Neuronal stem cell (in vitro differentiated cells): ENCODE measurements at regions not wholly inside any gene's neighbourhood (a gene's known extent, or its start where the extent isn't known, plus 50 kb on each side); places are given as distances from the start of the nearest gene placed in this dataset.

Experiments used
- DNase-seq: peaks from one replicate; pipeline ENCODE4 v3.0.0-alpha.2; 2013; ENCODE audit warnings: low spot score
- H2AFZ ChIP-seq: one replicate; pipeline ENCODE4 v1.6.1; 2013; ENCODE audit warnings: mild to moderate bottlenecking, low read length, inconsistent platforms
- H2AK5ac ChIP-seq: 2 replicates; pipeline ENCODE4 v1.6.1; 2013; ENCODE audit warnings: low read depth, mild to moderate bottlenecking, inconsistent platforms, low read length, moderate library complexity, mixed read lengths
- H2BK120ac ChIP-seq: 2 replicates; pipeline ENCODE4 v1.6.1; 2013; ENCODE audit warnings: low read depth, mild to moderate bottlenecking, inconsistent platforms, low read length, moderate library complexity, mixed read lengths
- H2BK12ac ChIP-seq: one replicate; pipeline ENCODE4 v1.6.1; 2013; ENCODE audit warnings: low read length, inconsistent platforms
- H2BK15ac ChIP-seq: 2 replicates; pipeline ENCODE4 v1.6.1; 2013; ENCODE audit warnings: mild to moderate bottlenecking, low read length, inconsistent platforms, mixed read lengths
- H2BK5ac ChIP-seq: one replicate; pipeline ENCODE4 v1.6.1; 2013; ENCODE audit warnings: inconsistent platforms, mild to moderate bottlenecking, low read length, moderate library complexity
- H3K14ac ChIP-seq: one replicate; pipeline ENCODE4 v1.6.1; 2013; ENCODE audit warnings: low read length, inconsistent platforms
- H3K18ac ChIP-seq: 2 replicates; pipeline ENCODE4 v1.6.1; 2013; ENCODE audit warnings: low read length, inconsistent platforms
- H3K23ac ChIP-seq: 2 replicates; pipeline ENCODE4 v1.6.1; 2013; ENCODE audit warnings: low read depth, mild to moderate bottlenecking, mixed read lengths, low read length, inconsistent platforms; ENCODE audit not compliant: poor library complexity
- H3K27ac ChIP-seq: replicated peaks from 3 replicates; pipeline ENCODE4 v1.5.1; 2013; ENCODE audit warnings: low read length, inconsistent platforms
- H3K27me3 ChIP-seq, 3 experiments: 2 replicates each; pipeline ENCODE4 v1.6.1; 2013; ENCODE audit warnings: low read length in 3 of 3, mild to moderate bottlenecking in 2 of 3, inconsistent platforms in 1 of 3, low read depth in 1 of 3, mixed read lengths in 1 of 3, moderate library complexity in 1 of 3; ENCODE audit not compliant: control insufficient read depth in 3 of 3, insufficient read depth in 3 of 3
- H3K36me3 ChIP-seq, 2 donors: replicated peaks in 1 of 2; 2 replicates each; pipeline ENCODE4 v1.6.1; 2013; ENCODE audit warnings: low read length in 2 of 2; ENCODE audit not compliant: control insufficient read depth in 2 of 2, insufficient read depth in 2 of 2
- H3K4ac ChIP-seq: 2 replicates; pipeline ENCODE4 v1.6.1; 2013; ENCODE audit warnings: inconsistent platforms, mild to moderate bottlenecking, low read length, moderate library complexity
- H3K4me1 ChIP-seq, 2 donors: 1 replicate in 1 of 2; 2 replicates in 1 of 2; pipeline ENCODE4 v1.6.1; 2013; ENCODE audit warnings: low read length in 2 of 2, low read depth in 1 of 2; ENCODE audit not compliant: control insufficient read depth in 2 of 2, insufficient read depth in 1 of 2
- H3K4me2 ChIP-seq: one replicate; pipeline ENCODE4 v1.6.1; 2013; ENCODE audit warnings: mild to moderate bottlenecking, low read length, inconsistent platforms; ENCODE audit not compliant: insufficient read depth, poor library complexity, severe bottlenecking
- H3K4me3 ChIP-seq, 2 donors: 2 replicates each; pipeline ENCODE4 v1.5.1; 2013; ENCODE audit warnings: low read length in 2 of 2, mild to moderate bottlenecking in 2 of 2, inconsistent platforms in 1 of 2, moderate library complexity in 1 of 2
- H3K79me1 ChIP-seq: one replicate; pipeline ENCODE4 v1.6.1; 2013; ENCODE audit warnings: low read depth, mild to moderate bottlenecking, inconsistent platforms, low read length, moderate library complexity
- H3K9ac ChIP-seq: one replicate; pipeline ENCODE4 v1.6.1; 2013; ENCODE audit warnings: mild to moderate bottlenecking, low read depth, low read length, inconsistent platforms; ENCODE audit not compliant: poor library complexity
- H3K9me3 ChIP-seq, 2 donors: replicated peaks in 1 of 2; 2 replicates each; pipeline versions ENCODE3 to v1.6.1; 2013; ENCODE audit warnings: low read length in 2 of 2, mild to moderate bottlenecking in 2 of 2, inconsistent platforms in 1 of 2, low read depth in 1 of 2, mixed read lengths in 1 of 2, moderate library complexity in 1 of 2; ENCODE audit not compliant: control insufficient read depth in 2 of 2, insufficient read depth in 1 of 2
- H4K8ac ChIP-seq: one replicate; pipeline ENCODE4 v1.6.1; 2013; ENCODE audit warnings: low read depth, mild to moderate bottlenecking, inconsistent platforms, low read length, moderate library complexity
- H4K91ac ChIP-seq: one replicate; pipeline ENCODE4 v1.6.1; 2013; ENCODE audit warnings: low read length, low read depth, mild to moderate bottlenecking, inconsistent platforms; ENCODE audit not compliant: poor library complexity
- WGBS, 2 donors: extraction: QIAGEN DNeasy Blood & Tissue Kit; methylation state at CpG; one replicate each; pipeline ENCODE4 v1.1.7; 2013; ENCODE audit warnings: missing lambda C conversion rate in 2 of 2, mixed read lengths in 1 of 2; ENCODE audit not compliant: insufficient read length in 2 of 2, insufficient replicate concordance in 1 of 2; ENCODE audit errors: extremely low coverage in 2 of 2; 5-methylcytosine and 5-hydroxymethylcytosine counted together

GRCh38 chr20:54837226-54837625 is 361.8 kb downstream of the DOK5 start:
- H2BK5ac ChIP-seq = no peak overlapping the region
- no CpG with 5 or more reads among the region's 4 CpGs for WGBS, 2 donors
- DNase-seq = no peak
- H3K14ac ChIP-seq = no peak overlapping the region
- no peaks in the 10 kb centered on the region for H3K9me3 ChIP-seq
- no peak overlapping the region for H2AK5ac ChIP-seq
- no peak overlapping the region for H3K9ac ChIP-seq
- no peak overlapping the region for H4K91ac ChIP-seq
- H3K27ac ChIP-seq = no peak overlapping the region
- no peak overlapping the region for H3K4ac ChIP-seq
- no peak overlapping the region for H2BK15ac ChIP-seq
- no peak overlapping the region for H2AFZ ChIP-seq
- H3K4me1 ChIP-seq = no peaks in the 10 kb centered on the region
- no peak overlapping the region for H4K8ac ChIP-seq
- no peak overlapping the region for H3K4me3 ChIP-seq
- H3K23ac ChIP-seq = no peak overlapping the region
- H3K36me3 ChIP-seq = no peaks in the 10 kb centered on the region
- H3K18ac ChIP-seq = no peak overlapping the region
- H3K4me2 ChIP-seq = no peak overlapping the region
- no peak overlapping the region for H2BK12ac ChIP-seq
- H3K27me3 ChIP-seq = no peaks in the 10 kb centered on the region
- H3K79me1 ChIP-seq = no peaks in the 10 kb centered on the region
- no peak overlapping the region for H2BK120ac ChIP-seq

DNA sequence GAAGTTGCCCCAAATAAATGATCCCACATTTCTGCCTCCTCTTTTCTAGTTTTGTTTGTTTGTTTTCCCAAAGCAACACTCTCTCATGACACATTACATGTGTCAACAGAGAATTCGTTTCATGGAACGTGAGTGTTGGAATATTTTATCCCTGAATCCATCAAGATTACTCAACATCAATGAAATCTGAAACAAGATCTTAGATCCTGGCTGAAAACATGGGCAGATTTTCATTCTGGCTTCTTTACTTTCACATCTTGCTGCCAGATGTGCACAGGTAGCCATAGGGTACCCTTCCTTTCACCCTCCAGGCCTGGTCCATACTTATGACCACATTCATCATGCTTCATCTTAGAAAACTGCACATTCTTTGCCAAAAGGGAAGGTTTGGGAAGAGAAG is 347.0 kb downstream of the DOK5 start:
- no peak overlapping the region for H2BK120ac ChIP-seq
- no peaks in the 10 kb centered on the region for H3K36me3 ChIP-seq

GRCh38 chr20:54820392-54820791 is 345.0 kb downstream of the DOK5 start:
- Histone ChIP-seq H3K9me3 (no peaks in the 10 kb centered on the region), H3K9ac (no peak overlapping the region), H2BK120ac (no peak overlapping the region), H2AFZ (no peak overlapping the region), H3K4me3 (no peak overlapping the region), H3K27ac (no peak overlapping the region), H3K4ac (no peak overlapping the region), H2BK5ac (no peak overlapping the region), H3K27me3 (no peaks in the 10 kb centered on the region), H4K8ac (no peak overlapping the region), H3K14ac (no peak overlapping the region), H3K79me1 (no peaks in the 10 kb centered on the region), H3K23ac (no peak overlapping the region), H3K4me2 (no peak overlapping the region), H2BK15ac (no peak overlapping the region), H2AK5ac (no peak overlapping the region), H3K4me1 (no peaks in the 10 kb centered on the region), H3K36me3 (no peaks in the 10 kb centered on the region), H3K18ac (no peak overlapping the region), H4K91ac (no peak overlapping the region), H2BK12ac (no peak overlapping the region)
- DNase-seq = no peak

More for the DNA sequence above, 347.0 kb downstream of the DOK5 start:
- Histone ChIP-seq H3K18ac (no peak overlapping the region), H2AK5ac (no peak overlapping the region), H3K4me3 (no peak overlapping the region), H3K4me1 (no peaks in the 10 kb centered on the region), H3K9me3 (no peaks in the 10 kb centered on the region), H2BK5ac (no peak overlapping the region), H4K8ac (no peak overlapping the region), H3K27ac (no peak overlapping the region), H2BK12ac (no peak overlapping the region), H3K4me2 (no peak overlapping the region), H2AFZ (no peak overlapping the region), H3K14ac (no peak overlapping the region), H3K9ac (no peak overlapping the region), H4K91ac (no peak overlapping the region), H3K79me1 (no peaks in the 10 kb centered on the region), H3K4ac (no peak overlapping the region), H3K27me3 (no peaks in the 10 kb centered on the region), H3K23ac (no peak overlapping the region), H2BK15ac (no peak overlapping the region)
- DNase-seq = no peak
- no CpG with 5 or more reads among the region's 2 CpGs for WGBS, 2 donors

- no peak overlapping the region for H3K4me2 ChIP-seq
- DNase-seq = no peak
- H3K4me1 ChIP-seq = no peaks in the 10 kb centered on the region
- H3K27ac ChIP-seq = no peak overlapping the region
- no peak overlapping the region for H3K18ac ChIP-seq
- no peak overlapping the region for H4K91ac ChIP-seq
- no peak overlapping the region for H3K23ac ChIP-seq
- no peak overlapping the region for H2AK5ac ChIP-seq
- H2BK120ac ChIP-seq = no peak overlapping the region
- no peak overlapping the region for H3K9ac ChIP-seq
- no peak overlapping the region for H3K14ac ChIP-seq
- no peaks in the 10 kb centered on the region for H3K36me3 ChIP-seq
- H2BK5ac ChIP-seq = no peak overlapping the region
- no peaks in the 10 kb centered on the region for H3K9me3 ChIP-seq
- H2BK15ac ChIP-seq = no peak overlapping the region
- H3K4ac ChIP-seq = no peak overlapping the region
- no peak overlapping the region for H2BK12ac ChIP-seq
- H3K79me1 ChIP-seq = no peaks in the 10 kb centered on the region
- no CpG with 5 or more reads among the region's 5 CpGs for WGBS, 2 donors
- H3K27me3 ChIP-seq = no peaks in the 10 kb centered on the region
- no peak overlapping the region for H4K8ac ChIP-seq
- no peak overlapping the region for H3K4me3 ChIP-seq
- H2AFZ ChIP-seq = no peak overlapping the region
These were observed 331.1 kb downstream of the DOK5 start for GRCh38 chr20:54806462-54806861.
